PC-9 (cell line): ENCODE measurements at regions not wholly inside any gene's neighbourhood (a gene's known extent, or its start where the extent isn't known, plus 50 kb on each side); places are given as distances from the start of the nearest gene placed in this dataset.

Experiments used
- BruUV-seq: library from RNA; stranded (reverse); fragments of 400-500 nt; replicated peaks from 2 replicates; lab custom pipeline; 2021; lab: Mats Ljungman, UMichigan
- CTCF ChIA-PET: fragments of 300-600 bp; sonication (Branson Sonifier 250); formaldehyde crosslinking; loops from one replicate; lab custom pipeline; 2022; ENCODE audit warnings: antibody characterized with exemption; lab: Charles Lee
- POLR2A ChIA-PET: fragments of 300-600 bp; sonication (Branson Sonifier 250); formaldehyde crosslinking; loops from one replicate; lab custom pipeline; 2022; ENCODE audit warnings: antibody characterized with exemption; ENCODE audit not compliant: unreplicated experiment; lab: Charles Lee
- DNase-seq, 2 experiments: peaks; one replicate each; pipeline versions ENCODE4 v3.0.0 to v3.0.0-alpha.2; 2015 to 2022; ENCODE audit warnings: mixed read lengths in 1 of 2
- H2AFZ ChIP-seq: fragments of 200-600 bp; sonication (generic); 2 replicates; pipeline ENCODE4 v1.8.1; 2017; ENCODE audit warnings: antibody characterized with exemption
- H3F3A ChIP-seq: fragments of 200-600 bp; sonication (generic); 2 replicates; pipeline ENCODE4 v1.8.1; 2017; ENCODE audit warnings: antibody characterized with exemption, mild to moderate bottlenecking, low read depth; ENCODE audit not compliant: insufficient read depth
- H3K27ac ChIP-seq: fragments of 200-600 bp; sonication (generic); 2 replicates; pipeline ENCODE4 v1.6.1; 2016; ENCODE audit warnings: mixed run types
- H3K27me3 ChIP-seq: fragments of 200-600 bp; sonication (generic); 2 replicates; pipeline ENCODE4 v1.6.1; 2016; ENCODE audit warnings: low read depth, mixed run types; ENCODE audit not compliant: insufficient read depth
- H3K36me3 ChIP-seq: fragments of 200-600 bp; sonication (generic); 2 replicates; pipeline ENCODE4 v1.6.1; 2016; ENCODE audit warnings: low read depth, mixed run types
- H3K4me1 ChIP-seq: fragments of 200-600 bp; sonication (generic); replicated peaks from 2 replicates; pipeline ENCODE4 v1.6.1; 2016; ENCODE audit warnings: mixed run types; ENCODE audit not compliant: insufficient read depth
- H3K4me2 ChIP-seq: fragments of 200-600 bp; sonication (generic); 2 replicates; pipeline ENCODE4 v1.6.1; 2017; ENCODE audit warnings: mixed run types
- H3K4me3 ChIP-seq: fragments of 200-600 bp; sonication (generic); 2 replicates; pipeline ENCODE4 v1.6.1; 2016; ENCODE audit warnings: mixed run types
- H3K79me2 ChIP-seq: fragments of 200-600 bp; sonication (generic); 2 replicates; pipeline ENCODE4 v1.6.1; 2017; ENCODE audit warnings: low read depth, mixed run types
- H3K9me2 ChIP-seq: fragments of 200-600 bp; sonication (generic); 2 replicates; pipeline ENCODE4 v1.8.1; 2017; ENCODE audit warnings: mild to moderate bottlenecking; ENCODE audit not compliant: insufficient read depth
- H3K9me3 ChIP-seq: fragments of 200-600 bp; sonication (generic); 2 replicates; pipeline ENCODE4 v1.8.1; 2016; ENCODE audit warnings: low read depth; ENCODE audit not compliant: insufficient read depth
- H4K20me1 ChIP-seq: fragments of 200-600 bp; sonication (generic); 2 replicates; pipeline ENCODE4 v1.8.1; 2017; ENCODE audit not compliant: insufficient read depth
- EZH2 ChIP-seq: fragments of 200-600 bp; sonication (generic); IDR thresholded peaks from 2 replicates; pipeline ENCODE4 v1.8.0; 2017; ENCODE audit warnings: antibody characterized with exemption, low read depth
- intact Hi-C: fragments of 100-400 bp; cut with micrococcal nuclease; formaldehyde crosslinking; loops from one replicate; pipeline ENCODE4 v1.10.0; 2022; ENCODE audit not compliant: unreplicated experiment
- TF ChIP-seq, protein P1 (sequence below): fragments of 200-600 bp; sonication (generic); conservative IDR thresholded peaks from 2 replicates; pipeline ENCODE4 v1.6.1; 2017; ENCODE audit warnings: mixed run types, antibody characterized with exemption, mild to moderate bottlenecking, moderate library complexity

- no peaks in the 10 kb centered on the region for H3K79me2 ChIP-seq
- no peak overlapping the region for H3K4me3 ChIP-seq
- H3F3A ChIP-seq, result no peaks in the 10 kb centered on the region
- no peaks in the 10 kb centered on the region for H3K36me3 ChIP-seq
- H3K9me2 ChIP-seq, result no peaks in the 10 kb centered on the region
- ChIA-PET CTCF (no interaction called here), POLR2A (no interaction called here)
- DNase-seq, result peak in 1 of 2 experiments; percentile 34
- H4K20me1 ChIP-seq, result no peaks in the 10 kb centered on the region
- H3K27me3 ChIP-seq, result peaks cover 54% of the 10 kb centered on the region
- no peaks in the 10 kb centered on the region for H3K9me3 ChIP-seq
- no peak overlapping the region for H3K4me2 ChIP-seq
- TF ChIP-seq EZH2, result no peak
- TF ChIP-seq, protein P1, sequence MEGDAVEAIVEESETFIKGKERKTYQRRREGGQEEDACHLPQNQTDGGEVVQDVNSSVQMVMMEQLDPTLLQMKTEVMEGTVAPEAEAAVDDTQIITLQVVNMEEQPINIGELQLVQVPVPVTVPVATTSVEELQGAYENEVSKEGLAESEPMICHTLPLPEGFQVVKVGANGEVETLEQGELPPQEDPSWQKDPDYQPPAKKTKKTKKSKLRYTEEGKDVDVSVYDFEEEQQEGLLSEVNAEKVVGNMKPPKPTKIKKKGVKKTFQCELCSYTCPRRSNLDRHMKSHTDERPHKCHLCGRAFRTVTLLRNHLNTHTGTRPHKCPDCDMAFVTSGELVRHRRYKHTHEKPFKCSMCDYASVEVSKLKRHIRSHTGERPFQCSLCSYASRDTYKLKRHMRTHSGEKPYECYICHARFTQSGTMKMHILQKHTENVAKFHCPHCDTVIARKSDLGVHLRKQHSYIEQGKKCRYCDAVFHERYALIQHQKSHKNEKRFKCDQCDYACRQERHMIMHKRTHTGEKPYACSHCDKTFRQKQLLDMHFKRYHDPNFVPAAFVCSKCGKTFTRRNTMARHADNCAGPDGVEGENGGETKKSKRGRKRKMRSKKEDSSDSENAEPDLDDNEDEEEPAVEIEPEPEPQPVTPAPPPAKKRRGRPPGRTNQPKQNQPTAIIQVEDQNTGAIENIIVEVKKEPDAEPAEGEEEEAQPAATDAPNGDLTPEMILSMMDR, result no peak
- no peak overlapping the region for H3K27ac ChIP-seq
- no peaks in the 10 kb centered on the region for H3K4me1 ChIP-seq
- intact Hi-C loops, result no loop called here
- H2AFZ ChIP-seq, result no peak overlapping the region
- no TSS peak for BruUV-seq
These were observed 72.9 kb upstream of the DTNBP1 start for GRCh38 chr6:15735567-15736265.

- Histone ChIP-seq H3K27ac (no peak overlapping the region), H3K4me1 (no peaks in the 10 kb centered on the region), H3K79me2 (no peaks in the 10 kb centered on the region), H3K4me3 (no peak overlapping the region), H3K4me2 (no peak overlapping the region), H3K9me2 (no peaks in the 10 kb centered on the region), H3K36me3 (no peaks in the 10 kb centered on the region), H3K27me3 (peaks cover 59% of the 10 kb centered on the region), H3K9me3 (no peaks in the 10 kb centered on the region), H3F3A (no peaks in the 10 kb centered on the region), H2AFZ (no peak overlapping the region), H4K20me1 (no peaks in the 10 kb centered on the region)
- no peak for TF ChIP-seq EZH2
- TF ChIP-seq, protein P1, result no peak
- ChIA-PET CTCF (no interaction called here), POLR2A (no interaction called here)
- no TSS peak for BruUV-seq
- intact Hi-C loops, result no loop called here
- DNase-seq, result no peak
These were observed 71.5 kb upstream of the DTNBP1 start for GRCh38 chr6:15734118-15734897.

DNA sequence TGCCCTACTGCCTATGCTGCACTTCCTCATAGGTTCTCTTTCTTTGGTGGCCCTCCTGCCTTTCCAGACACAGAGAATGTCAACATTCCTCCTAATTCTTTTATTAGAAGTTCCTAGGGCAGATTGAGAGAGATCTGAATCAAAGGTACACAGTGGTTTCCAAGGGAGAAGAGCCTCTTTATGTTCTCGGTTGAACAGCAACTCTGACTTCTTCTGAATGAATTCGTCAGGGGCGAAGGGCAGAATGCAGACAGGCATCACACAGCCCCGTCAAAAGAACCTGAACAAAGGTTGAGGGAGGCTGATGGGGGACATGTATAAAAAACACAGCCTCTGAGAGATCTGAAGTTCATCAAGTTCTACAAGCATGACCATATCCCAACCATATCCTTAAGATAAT lies 68.1 kb upstream of the DTNBP1 start:
- H3K36me3 ChIP-seq, result no peaks in the 10 kb centered on the region
- H3K9me3 ChIP-seq, result no peaks in the 10 kb centered on the region
- CTCF ChIA-PET, result no interaction called here
- H3K9me2 ChIP-seq, result no peaks in the 10 kb centered on the region
- no peak overlapping the region for H3K27ac ChIP-seq
- H3K4me1 ChIP-seq, result no peaks in the 10 kb centered on the region
- POLR2A ChIA-PET, result no interaction called here
- intact Hi-C loops, result no loop called here
- H3K4me3 ChIP-seq, result no peak overlapping the region
- no peak for TF ChIP-seq EZH2
- TF ChIP-seq, protein P1, result no peak
- H3K79me2 ChIP-seq, result no peaks in the 10 kb centered on the region
- no TSS peak for BruUV-seq
- no peaks in the 10 kb centered on the region for H4K20me1 ChIP-seq
- H2AFZ ChIP-seq, result no peak overlapping the region
- H3K4me2 ChIP-seq, result no peak overlapping the region
- H3K27me3 ChIP-seq, result peaks cover 78% of the 10 kb centered on the region
- H3F3A ChIP-seq, result no peaks in the 10 kb centered on the region
- no peak for DNase-seq
